G401 (cell line): ENCODE measurements at regions not wholly inside any gene's neighbourhood (a gene's known extent, or its start where the extent isn't known, plus 50 kb on each side); places are given as distances from the start of the nearest gene placed in this dataset.

Source experiments
- DNase-seq: peaks from one replicate; pipeline ENCODE4 v3.0.0-alpha.2; 2015; ENCODE audit warnings: low spot score
- in situ Hi-C: cut with HindIII; loops from 2 replicates; pipeline ENCODE4 v1.10.0; 2016; ENCODE audit warnings: low sequenced_read_pairs, mixed read lengths

DNA sequence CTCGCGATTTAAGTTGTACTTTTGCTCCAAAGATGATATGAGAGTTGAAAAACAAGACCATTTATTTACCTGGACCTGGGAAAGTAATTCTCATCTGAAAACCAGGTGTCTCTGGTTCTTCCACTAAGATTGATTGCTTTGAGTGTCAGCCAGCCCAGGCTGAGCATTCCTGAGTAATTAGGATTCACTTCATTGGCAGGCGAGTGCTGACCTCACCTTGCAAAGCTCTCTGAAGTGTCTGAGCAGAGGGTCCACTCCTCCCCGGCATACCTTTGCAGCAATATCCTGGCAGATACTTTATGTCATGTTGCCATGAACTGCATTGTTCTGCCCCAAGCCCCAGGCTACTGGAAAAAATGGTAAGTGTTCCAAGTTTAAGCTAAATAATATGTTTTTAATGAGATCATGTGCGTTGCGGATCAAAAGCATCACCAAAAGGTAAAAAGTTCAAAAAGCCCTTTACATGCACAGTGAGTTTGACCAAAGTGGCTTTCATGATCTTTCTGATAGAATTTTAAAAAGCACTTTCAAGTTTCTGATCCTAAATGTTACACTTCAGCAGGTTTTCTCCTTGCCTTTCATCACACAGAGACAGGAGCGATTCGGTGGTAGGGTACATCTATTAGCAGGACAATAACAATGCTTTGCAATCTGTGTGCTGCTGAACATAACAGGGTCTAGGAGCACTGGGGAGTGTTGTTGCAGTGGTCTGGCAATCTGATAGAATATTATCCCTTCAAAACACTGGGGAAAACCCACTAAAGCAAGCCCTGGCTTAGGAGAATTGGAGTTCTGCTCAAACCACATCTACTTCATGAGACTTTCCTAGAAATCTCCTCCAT lies 127.8 kb upstream of the EEF1E1 start:
- no peak for DNase-seq
- in situ Hi-C loops: no loop called here

DNA sequence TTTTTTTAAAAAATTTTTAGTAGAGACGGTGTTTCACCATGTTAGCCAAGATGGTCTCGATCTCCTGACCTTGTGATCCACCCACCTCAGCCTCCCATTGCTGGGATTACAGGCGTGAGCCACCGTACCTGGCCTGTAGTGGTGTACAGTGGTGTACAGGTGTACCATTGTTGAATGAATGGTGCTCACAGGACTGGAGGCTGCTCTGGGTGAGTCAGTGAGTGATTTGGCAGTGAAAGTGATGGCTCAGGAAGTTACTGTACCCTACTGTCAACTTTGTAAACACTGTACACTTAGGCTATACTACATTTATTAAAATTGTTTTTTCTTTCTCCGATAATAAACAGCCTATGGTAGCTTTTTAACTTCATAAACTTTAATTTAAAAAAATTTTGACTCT lies 122.8 kb upstream of the EEF1E1 start:
- DNase-seq: no peak
- in situ Hi-C loops: no loop called here

DNA sequence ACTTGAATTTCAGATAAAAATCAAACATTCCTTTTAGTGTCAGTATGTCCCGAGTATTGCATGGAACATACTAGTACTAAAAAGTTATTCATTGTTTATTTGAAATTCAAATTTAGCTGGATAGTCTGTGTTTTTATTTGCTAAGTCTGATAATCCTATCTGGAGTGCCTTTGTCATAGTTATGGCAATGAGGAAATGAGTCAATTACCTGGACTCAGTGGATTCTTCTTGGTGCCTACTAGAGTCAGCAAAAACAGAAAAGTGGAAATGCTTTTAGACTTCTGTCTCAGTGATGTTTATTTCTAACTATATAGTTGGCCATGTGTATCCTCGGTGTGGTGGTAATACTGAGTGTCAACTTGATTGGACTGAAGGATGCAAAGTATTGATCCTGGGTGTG lies 121.3 kb upstream of the EEF1E1 start:
- in situ Hi-C loops: no loop called here
- DNase-seq: no peak

DNA sequence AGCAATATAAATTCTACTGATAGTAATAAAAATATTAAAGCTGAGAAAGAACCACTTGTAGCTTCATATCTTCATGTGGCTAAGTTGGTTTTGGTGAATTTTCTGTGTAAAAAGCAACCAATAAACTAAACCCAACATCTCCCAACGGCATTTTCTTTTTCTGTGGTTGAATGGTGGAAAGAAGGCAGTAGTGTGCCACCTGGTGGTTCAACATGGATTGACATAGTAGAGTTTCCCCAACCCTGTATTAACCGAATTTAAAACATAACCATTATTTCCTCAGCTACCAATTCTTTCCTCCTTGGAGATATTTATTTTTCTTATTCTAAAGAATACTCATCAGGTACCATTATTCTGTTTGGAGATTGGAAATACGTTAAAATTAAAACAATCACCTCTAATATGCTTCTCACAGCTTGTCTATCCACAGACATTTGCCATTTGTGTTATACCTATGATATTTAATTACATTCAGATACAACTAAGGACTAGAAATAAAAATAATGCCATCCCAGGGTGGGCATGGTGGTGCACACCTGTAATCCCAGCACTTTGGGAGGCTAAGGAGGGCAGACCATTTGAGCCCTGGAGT lies 117.1 kb upstream of the EEF1E1 start:
- peak; percentile 53 for DNase-seq
- in situ Hi-C loops: no loop called here

DNA sequence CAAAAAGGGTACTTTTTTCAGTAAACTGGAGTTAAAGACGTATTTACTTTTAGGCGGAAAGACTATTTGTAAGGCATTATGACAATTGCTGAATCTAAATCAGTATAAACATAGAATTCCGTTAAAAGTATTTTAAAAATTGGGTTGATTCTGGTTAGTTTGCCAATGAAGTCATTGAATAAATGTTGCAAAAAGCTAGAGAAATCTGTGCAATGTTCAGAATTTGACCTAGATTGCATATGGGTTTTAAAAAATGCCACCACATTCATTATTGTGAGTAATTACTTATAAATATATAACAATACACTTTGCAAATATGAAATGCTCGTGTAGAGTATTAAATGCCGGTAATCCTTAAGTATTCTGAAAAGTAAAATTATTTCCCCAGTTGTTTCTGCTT lies 116.5 kb upstream of the EEF1E1 start:
- DNase-seq: no peak
- in situ Hi-C loops: no loop called here

DNA sequence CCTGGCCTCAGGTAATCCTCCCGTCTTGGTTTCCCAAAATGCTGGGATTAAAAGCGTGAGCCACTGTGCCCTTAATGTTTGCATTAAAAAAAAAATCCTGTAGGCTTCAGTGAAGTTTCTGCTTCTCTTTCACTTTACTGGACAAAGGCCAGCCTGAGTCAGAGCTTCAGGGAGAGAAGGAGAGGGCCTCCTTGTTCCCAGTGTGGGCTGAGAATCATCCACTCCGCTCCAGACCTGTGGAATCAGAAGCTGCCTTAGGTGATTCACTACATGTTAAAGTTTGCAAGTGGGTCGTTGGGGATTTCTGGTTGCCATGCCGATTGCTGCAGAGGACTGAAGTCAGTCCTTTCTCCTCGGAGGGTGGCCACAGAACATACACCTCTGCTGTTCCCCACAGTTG lies 113.3 kb upstream of the EEF1E1 start:
- DNase-seq: no peak
- in situ Hi-C loops: no loop called here

DNA sequence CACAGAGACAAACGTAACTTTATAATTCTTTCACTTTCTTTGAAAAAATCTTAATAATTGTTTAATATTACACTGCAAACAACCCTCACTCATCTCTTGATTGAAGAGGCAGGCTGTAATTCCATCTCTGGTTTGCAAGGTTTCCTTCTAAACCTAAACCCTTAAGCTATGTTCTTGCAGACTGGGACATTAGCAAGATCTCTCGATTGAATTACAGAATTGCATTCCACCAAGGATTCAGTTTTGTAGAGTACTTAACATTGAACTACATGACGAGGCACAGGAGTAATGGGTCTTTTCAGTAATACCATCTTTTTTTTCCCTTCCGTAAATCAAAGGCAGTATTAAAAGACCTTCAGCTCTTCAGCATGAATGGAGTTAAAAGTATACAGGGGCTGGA lies 111.6 kb upstream of the EEF1E1 start:
- in situ Hi-C loops: no loop called here
- DNase-seq: no peak

DNA sequence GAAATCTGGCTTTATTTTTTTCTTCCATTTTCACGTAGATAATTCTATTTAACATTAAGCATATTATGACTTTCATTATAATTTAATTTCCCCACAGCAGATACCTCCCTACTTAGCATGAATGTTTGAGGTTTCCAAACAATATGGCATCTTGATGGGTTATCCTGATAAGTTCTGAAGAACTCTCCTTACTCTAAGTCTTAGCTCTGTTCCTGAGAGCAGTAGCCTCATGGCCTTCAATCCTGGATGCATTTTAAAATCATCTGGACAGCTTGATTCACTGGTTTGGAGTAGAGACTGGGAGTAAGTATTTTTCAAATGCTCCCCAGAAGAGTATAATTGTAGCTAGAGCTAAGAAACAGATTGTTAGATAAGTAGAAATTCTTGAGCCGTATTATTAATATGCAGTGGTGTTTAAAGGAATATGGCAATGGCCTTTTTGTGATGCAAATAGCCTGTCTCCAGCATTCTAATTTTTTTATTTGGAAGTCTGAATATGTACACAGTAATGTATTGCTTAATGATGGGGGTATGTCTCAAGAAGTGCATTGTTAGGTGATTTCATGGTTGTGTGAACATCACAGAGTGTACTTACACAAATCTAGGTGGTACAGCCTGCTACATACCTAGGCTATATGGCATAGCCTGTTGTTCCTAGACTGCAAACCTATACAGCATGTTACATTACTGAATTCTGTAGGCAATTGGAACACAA lies 110.5 kb upstream of the EEF1E1 start:
- in situ Hi-C loops: no loop called here
- no peak for DNase-seq

DNA sequence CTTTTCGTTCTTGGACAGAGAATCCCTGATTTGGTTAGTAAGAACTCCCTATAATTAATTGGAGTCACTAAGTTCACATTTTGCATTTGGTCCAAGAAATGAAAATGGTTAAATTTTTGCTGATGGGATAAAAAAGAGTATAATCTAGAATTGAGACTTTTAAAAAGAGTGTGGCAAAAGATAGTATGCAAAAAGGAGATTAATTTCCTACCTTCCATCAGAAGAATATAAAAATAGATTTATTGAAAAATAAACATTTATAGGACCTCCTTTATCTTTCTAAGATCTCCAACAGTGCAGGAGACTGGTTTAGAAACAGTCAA lies 105.5 kb upstream of the EEF1E1 start:
- in situ Hi-C loops: no loop called here
- DNase-seq: no peak

DNA sequence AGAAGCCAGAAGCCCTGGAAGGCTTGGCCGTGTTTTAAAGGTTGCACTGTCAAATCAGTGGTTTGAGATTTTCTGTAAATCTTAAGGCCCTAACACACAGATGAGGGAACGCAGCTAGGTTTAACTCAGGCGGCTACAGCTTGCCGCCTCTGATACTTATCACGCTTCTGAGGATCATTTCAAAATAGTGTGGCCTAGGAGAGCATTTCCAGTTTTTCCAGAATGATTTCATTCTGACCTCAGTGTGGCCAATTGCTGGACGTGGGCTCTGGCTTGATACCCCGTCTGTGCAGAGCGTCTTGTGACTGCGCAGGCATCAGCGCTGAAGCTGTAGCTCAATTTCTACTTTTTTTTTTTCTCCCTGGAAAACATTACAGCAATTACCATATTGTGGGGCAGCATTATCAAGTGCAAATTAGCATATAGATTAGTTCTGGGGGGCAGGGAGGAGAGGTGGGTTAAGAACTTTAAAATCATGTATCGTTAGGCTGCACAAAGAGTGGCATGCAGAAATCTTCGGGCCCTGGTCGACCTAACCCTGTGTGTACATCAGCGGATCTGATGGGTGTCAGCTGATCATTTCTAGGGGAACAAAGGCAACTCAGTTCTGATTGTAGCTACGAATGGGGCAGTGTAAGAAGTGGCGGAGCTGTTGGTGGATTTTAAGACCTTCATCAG lies 105.0 kb upstream of the EEF1E1 start:
- no peak for DNase-seq
- in situ Hi-C loops: no loop called here

DNA sequence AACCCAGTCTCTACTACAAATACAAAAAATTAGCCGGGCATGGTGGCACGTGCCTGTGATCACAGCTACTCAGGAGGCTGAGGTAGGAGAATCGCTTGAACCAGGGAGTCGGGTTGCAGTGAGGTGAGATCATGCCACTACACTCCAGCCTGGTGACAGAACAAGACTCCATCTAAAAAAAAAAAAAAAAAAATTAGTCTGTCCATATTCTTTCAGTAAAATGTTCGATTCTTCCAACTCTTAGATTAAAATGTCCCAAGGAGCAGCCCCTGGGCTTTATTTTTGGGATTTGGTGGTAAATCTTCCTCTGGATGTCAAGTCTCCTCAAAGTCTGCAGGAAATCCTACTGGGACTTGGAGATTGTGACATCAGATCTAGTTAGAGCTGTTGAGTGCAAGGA lies 101.0 kb upstream of the EEF1E1 start:
- DNase-seq: no peak
- in situ Hi-C loops: no loop called here

DNA sequence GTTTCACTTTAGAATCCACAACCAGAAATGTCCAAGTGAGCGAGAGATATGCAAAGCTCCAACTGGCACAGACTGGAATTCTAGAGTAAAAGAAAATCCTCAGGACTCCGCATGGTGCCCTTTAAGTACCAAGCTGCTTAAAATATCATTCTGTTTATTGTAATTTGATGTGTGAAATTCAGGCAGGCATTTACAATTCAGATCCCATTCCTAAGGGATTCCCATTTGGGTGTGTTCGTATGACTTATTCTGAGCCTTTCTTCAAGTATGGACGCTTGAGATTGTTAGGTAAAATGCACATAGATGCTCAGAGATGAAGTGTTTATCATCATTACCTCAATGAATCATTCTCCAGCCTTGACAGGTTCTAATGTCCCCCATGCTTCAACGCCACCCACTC lies 99.3 kb upstream of the EEF1E1 start:
- DNase-seq: no peak
- in situ Hi-C loops: no loop called here

DNA sequence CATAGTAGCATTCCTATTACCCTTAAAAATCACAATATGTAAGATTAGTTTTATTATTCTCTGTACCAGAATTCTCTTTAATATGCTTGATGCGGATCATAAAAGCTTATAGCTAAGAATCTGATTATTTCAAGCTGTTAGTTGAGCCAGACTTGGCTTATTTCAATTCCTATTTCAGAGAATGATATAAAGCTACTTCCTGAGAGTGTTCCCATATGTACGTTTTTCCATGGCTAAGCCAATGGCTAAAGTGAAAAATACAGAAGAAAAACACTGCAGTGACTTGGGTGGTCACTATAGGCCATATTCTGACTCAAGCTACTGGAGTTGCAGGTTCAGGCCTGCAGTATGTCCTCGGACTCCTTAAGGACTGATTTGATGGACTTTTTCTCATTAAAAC lies 97.9 kb upstream of the EEF1E1 start:
- no peak for DNase-seq
- in situ Hi-C loops: no loop called here

DNA sequence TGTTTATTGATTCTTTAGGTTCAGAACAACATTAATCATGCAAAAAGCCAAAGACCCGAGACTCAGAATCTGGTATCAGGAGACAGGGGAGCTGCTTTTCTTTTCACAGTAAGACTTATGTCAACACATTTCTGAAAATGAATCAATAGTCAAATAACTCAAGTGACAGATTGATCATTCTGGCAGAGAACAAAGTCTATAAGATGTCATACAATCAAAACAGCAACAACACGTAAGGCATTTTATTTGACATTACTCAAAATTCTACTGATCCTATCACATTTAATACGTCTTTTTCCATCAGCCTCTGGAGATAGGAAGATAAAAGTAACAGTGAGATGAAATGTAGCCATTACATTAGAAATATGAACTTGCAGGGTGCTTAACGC lies 93.4 kb upstream of the EEF1E1 start:
- DNase-seq: no peak
- in situ Hi-C loops: no loop called here

DNA sequence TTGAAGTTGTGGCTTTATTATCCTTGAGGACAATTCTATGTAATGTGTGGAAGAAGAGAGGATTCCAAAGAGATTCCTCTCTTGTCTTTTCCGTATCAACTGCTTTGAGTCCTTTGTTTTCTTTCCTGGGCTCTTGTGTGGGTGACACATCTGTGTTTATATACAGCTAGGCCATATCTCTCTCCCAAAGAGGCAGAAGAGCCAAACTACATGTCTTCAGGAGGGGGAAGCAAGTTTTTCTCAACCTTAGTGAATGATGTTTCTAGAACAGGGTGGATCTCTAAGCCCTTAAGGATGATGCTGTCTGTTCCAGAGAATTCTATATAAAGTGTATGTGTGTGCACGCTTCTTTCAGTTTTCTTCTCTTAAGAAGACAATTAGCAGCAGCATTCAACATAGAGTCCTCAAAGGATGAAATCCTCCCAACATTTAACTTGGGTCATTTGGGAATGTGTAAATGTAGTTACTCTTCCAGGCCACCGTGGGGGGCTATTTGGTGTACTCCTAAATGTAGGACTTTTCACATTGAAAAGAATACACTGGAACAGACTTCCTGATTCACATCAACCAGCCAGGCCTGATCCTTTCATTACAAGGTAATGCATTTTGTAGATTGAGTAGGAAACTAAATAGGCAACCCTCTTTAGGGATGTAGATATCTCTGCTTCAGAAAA lies 92.8 kb upstream of the EEF1E1 start:
- in situ Hi-C loops: no loop called here
- DNase-seq: no peak

DNA sequence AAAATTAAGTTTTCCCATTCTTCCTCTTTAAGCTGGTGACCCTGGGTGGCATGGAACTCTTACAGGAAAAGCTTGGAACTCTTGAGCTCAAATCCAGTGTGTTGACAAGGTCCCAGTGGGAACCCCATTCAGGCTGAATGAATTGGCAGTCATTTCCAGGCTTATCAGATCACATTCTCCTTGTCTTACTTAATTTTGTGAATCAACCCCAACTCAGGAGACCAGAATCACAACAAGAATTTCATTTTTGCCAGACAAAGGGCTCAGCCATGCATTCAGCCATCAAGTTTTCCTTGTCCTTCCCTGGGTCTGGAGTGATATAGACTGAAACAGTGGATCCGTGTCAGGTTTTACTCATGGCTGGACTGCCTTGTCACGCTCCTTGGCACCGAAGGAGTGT lies 92.1 kb upstream of the EEF1E1 start:
- DNase-seq: peak; percentile 52
- in situ Hi-C loops: no loop called here

DNA sequence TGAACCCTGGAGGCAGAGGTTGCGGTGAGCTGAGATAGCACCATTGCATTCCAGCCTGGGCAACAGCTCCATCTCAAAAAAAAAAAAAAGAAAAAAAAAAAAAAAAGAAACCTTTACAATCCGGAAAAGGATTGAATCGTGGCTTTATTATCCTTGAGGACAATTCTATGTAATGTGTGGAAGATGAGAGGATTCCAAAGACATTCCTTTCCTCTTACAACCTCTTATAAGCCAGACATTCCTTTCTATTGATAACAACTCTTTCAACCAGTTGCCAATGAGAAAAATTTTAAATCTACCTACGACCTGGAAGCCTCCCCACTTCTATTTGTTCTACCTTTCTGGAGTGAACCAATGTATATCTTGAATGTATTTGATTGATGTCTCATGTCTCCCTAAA lies 91.2 kb upstream of the EEF1E1 start:
- DNase-seq: no peak
- in situ Hi-C loops: no loop called here

DNA sequence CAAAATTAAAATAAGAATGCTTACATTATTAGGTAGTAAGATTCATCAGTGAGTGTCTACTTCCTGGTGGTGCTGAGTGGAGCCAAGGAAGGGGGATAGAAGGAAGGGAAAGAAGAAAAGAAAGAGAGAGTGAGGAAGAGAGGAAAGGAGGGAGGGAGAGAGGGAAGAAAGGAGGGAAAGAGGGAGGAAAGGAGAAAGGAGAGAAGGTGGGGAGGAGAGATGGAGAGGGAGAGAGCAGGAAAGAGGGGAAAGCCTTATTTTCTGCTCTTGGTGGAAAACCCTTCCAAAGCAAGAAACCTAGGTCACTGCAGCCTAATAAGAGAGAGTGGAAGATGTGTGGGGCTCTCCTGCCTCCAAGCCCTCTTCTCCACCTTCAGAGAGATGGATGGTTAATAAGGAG lies 90.2 kb upstream of the EEF1E1 start:
- in situ Hi-C loops: no loop called here
- no peak for DNase-seq

DNA sequence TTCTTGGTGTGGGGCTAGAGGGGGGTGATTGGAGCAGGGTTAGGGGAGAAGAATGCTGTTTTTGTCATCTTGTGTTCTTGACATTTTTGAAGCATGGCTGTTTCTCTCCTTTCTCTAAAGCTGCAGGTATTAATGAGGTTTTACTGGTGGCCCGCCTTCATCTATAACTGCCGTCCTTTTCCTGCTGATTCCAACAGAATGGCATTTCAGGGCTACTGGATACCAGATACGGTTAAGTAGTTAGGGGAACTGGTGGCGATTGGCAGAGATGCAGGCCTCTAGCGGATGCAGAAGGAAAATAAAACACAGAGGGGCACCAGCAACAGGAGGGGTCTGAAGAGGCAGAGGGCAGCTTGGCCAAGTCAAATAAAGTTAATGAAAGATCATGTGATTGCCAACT lies 89.7 kb upstream of the EEF1E1 start:
- peak; percentile 36 for DNase-seq
- in situ Hi-C loops: no loop called here

DNA sequence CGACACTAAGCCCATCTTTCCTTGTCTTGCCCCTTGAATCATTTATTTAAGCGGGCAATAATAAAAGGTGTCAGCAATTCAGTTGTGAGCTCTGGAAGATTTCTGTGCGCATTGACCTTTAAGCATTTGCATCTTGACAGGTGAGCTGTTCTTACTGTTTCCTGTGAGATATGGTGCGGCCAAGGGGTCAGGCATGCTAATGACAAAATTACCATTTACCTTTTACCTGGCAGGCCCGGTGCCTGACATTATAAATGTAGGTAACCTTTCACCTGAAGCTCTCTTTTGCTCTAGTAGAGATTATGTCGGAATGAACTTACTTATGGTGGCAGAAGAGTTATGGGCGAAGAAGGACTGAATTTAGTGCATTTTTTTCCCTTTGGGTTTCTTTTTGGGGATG lies 89.3 kb upstream of the EEF1E1 start:
- in situ Hi-C loops: no loop called here
- DNase-seq: no peak
